ENCODE measurements at regions not wholly inside any gene's neighbourhood (a gene's known extent, or its start where the extent isn't known, plus 50 kb on each side); places are given as distances from the start of the nearest gene placed in this dataset.

GRCh38 chr5:128798871-128799270 is 166.4 kb upstream of the SLC27A6 start:
- no peak for DNase-seq (ENCODE audit: low read depth)

DNA sequence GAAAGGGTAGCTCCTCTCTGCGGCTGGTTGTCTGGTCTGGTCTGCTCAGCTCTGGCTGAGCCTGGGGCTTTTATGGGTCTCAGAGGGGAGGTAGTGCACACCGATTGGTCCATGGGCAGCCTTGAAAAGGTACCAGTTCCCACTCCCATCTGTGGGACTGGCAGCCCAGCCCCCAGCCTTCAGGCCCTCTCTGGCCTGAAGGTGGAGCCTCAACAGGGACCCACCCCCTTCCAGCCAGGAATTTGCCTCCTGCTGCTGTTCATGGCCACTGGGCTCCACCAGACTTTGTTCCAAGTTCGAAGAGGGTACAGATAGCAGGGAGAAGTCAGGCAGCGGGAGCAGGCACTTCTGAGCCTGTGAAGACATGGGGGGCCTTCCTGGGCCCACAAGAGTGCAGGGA is 165.3 kb upstream of the SLC27A6 start:
- TF ChIP-seq CTCF (IDR thresholded peaks at IDR 0.05; ENCODE audit: low read depth, low read length, missing control alignments) = no peak
- H3K4me3 ChIP-seq (ENCODE audit: low read depth, low read length) = no peak overlapping the region
- no peak for DNase-seq (ENCODE audit: low read depth)

More at GRCh38 chr5:128798871-128799270, 166.4 kb upstream of the SLC27A6 start:
- TF ChIP-seq CTCF (IDR thresholded peaks at IDR 0.05; ENCODE audit: low read depth, low read length, missing control alignments) = no peak
- no peak overlapping the region for H3K4me3 ChIP-seq (ENCODE audit: low read depth, low read length)

DNA sequence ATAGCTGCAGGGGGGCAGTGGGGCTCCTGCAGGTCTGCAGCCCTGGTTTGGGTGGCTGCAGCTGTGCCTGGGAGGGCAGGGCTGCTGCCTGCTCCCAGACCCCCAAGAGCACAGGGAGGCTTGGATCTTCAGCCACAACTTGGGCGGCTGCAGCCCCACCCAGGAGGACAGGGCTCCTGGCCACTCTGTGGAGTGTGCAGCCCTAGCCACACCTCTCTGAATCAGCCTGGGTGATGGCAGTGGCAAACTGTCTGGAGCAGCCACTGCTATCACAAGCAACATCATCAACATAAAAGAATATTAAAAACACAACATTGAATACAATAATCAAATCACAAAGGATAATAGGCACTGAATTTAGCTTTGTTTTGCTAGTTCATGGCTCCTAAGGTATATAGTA is 164.9 kb upstream of the SLC27A6 start:
- no peak for DNase-seq (ENCODE audit: low read depth)
- no peak for TF ChIP-seq CTCF (IDR thresholded peaks at IDR 0.05; ENCODE audit: low read depth, low read length, missing control alignments)
- H3K4me3 ChIP-seq (ENCODE audit: low read depth, low read length) = no peak overlapping the region

- no peak for TF ChIP-seq CTCF (IDR thresholded peaks at IDR 0.05; ENCODE audit: low read depth, low read length, missing control alignments)
- H3K4me3 ChIP-seq (ENCODE audit: low read depth, low read length) = no peak overlapping the region
- no peak for DNase-seq (ENCODE audit: low read depth)
Observed at GRCh38 chr5:128813317-128814070, 151.8 kb upstream of the SLC27A6 start.

DNA sequence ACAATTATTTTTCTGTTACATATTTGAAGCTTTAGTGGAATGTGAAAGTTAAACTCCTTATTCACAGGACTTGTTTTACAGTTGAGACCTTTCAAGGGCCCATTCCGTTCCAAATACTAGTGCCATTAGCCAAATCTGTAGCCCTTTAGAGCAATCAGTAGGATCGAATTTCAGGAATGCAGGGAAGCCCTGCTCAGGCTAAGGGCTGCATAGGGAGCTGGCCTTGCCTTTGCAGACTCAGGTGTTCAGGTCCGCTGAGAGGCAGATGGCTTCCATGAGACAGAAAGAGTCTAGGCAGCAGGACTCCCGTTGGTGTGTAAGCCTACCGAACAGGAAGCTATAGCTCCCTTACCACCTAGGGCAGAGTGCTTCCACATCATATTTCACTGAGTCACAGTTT is 150.1 kb upstream of the SLC27A6 start:
- TF ChIP-seq CTCF (IDR thresholded peaks at IDR 0.05; ENCODE audit: low read depth, low read length, missing control alignments) = no peak
- no peak for DNase-seq (ENCODE audit: low read depth)
- H3K4me3 ChIP-seq (ENCODE audit: low read depth, low read length) = no peak overlapping the region

DNA sequence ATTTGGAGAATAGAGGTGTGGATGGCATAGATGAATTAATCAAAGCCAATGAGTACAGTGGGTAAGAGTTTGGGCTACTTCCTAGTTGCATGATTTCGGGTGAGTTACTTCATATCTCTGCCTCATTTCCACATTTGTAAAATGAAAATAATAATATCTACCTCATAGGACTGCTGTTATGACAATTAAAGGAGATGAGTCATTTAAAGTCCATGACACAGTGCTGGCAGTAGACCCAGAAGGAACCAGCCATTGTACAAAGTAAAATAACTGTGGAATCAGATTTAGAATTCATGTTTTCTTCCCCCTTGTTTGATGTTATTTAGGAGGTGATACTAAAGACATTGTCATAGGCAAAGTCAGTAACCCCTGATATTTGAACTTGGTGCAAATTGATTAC is 139.5 kb upstream of the SLC27A6 start:
- H3K4me3 ChIP-seq (ENCODE audit: low read depth, low read length) = no peak overlapping the region
- no peak for TF ChIP-seq CTCF (IDR thresholded peaks at IDR 0.05; ENCODE audit: low read depth, low read length, missing control alignments)
- no peak for DNase-seq (ENCODE audit: low read depth)

DNA sequence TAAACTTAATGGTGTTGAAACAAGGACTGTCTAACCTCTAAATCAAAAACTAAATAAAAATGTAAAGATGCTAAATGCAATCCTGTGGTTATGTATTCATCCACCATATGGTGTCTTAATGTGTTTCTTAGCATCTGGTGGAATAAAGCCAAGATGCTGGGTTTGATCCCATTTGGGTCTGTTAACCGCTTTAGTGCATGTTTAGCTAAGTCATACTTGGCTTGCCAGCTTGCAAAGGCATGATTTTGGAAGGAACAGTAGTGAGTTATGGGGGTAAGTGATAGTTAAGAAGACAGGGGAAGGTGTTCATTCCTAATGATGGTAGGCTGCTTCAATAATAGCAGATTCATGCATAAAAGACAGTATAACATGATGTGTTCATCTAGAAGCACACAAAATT is 139.0 kb upstream of the SLC27A6 start:
- no peak for TF ChIP-seq CTCF (IDR thresholded peaks at IDR 0.05; ENCODE audit: low read depth, low read length, missing control alignments)
- DNase-seq (ENCODE audit: low read depth) = no peak
- no peak overlapping the region for H3K4me3 ChIP-seq (ENCODE audit: low read depth, low read length)
